ENCODE measurements at regions not wholly inside any gene's neighbourhood (a gene's known extent, or its start where the extent isn't known, plus 50 kb on each side); places are given as distances from the start of the nearest gene placed in this dataset.

DNA sequence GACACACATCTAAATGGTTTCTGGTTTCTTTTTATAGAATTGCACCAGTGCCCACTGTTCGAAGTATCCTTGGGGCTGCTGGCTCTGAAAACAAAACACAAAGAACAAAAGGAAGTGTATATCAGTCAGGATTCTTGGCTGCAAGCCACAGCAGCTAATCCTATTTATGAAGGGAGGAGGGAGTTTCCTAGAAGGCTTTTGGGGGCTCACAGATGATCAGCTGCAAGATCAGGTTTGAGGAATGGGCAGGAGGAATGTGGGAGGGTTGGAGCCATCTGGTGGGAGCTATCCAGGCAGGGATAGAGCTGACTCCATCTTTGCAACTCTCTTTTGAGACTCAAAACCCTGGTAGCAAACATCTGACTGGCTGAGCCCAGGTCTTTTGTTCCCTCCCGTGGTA lies 118.3 kb upstream of the EEF2KMT start:
- no peaks in the 10 kb centered on the region for H4K20me1 ChIP-seq (replicated peaks; ENCODE audit: control insufficient read depth, extremely low read depth, insufficient read depth, low read length)
- no peak overlapping the region for H3K4me3 ChIP-seq (replicated peaks in 1 of 3; ENCODE audit: insufficient read depth in 1 of 3, low read depth in 1 of 3, low read length in 3 of 3)
- no peak overlapping the region for H3K9ac ChIP-seq (replicated peaks; ENCODE audit: extremely low read depth, insufficient read depth, low read length)
- no peaks in the 10 kb centered on the region for H3K79me2 ChIP-seq (ENCODE audit: control insufficient read depth, insufficient read depth, low read length)
- no peaks in the 10 kb centered on the region for H3K4me1 ChIP-seq (ENCODE audit: control insufficient read depth, extremely low read depth, insufficient read depth, low read length)
- H3K27ac ChIP-seq (ENCODE audit: insufficient read depth, low read depth, low read length): no peak overlapping the region
- no peak overlapping the region for H3K4me2 ChIP-seq (ENCODE audit: insufficient read depth, low read length)
- no peaks in the 10 kb centered on the region for H3K36me3 ChIP-seq (ENCODE audit: control insufficient read depth in 2 of 2, extremely low read depth in 1 of 2, insufficient read depth in 2 of 2, low read length in 2 of 2)
- no peak for FAIRE-seq
- POLR2A ChIA-PET: no interaction called here
- H3K9me1 ChIP-seq (replicated peaks; ENCODE audit: control insufficient read depth, extremely low read depth, insufficient read depth, low read length): no peaks in the 10 kb centered on the region
- TF ChIP-seq, protein P1, sequence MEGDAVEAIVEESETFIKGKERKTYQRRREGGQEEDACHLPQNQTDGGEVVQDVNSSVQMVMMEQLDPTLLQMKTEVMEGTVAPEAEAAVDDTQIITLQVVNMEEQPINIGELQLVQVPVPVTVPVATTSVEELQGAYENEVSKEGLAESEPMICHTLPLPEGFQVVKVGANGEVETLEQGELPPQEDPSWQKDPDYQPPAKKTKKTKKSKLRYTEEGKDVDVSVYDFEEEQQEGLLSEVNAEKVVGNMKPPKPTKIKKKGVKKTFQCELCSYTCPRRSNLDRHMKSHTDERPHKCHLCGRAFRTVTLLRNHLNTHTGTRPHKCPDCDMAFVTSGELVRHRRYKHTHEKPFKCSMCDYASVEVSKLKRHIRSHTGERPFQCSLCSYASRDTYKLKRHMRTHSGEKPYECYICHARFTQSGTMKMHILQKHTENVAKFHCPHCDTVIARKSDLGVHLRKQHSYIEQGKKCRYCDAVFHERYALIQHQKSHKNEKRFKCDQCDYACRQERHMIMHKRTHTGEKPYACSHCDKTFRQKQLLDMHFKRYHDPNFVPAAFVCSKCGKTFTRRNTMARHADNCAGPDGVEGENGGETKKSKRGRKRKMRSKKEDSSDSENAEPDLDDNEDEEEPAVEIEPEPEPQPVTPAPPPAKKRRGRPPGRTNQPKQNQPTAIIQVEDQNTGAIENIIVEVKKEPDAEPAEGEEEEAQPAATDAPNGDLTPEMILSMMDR (IDR thresholded peaks at IDR 0.05; ENCODE audit: extremely low read depth in 1 of 2, insufficient read depth in 1 of 2, low read depth in 1 of 2, low read length in 2 of 2): no peak
- TF ChIP-seq FOS (IDR thresholded peaks at IDR 0.05; ENCODE audit: borderline replicate concordance, insufficient read depth, low read length) (no peak), EZH2 (IDR thresholded peaks at IDR 0.05; ENCODE audit: borderline replicate concordance, low read depth, low read length, severe bottlenecking) (no peak), MYC (IDR thresholded peaks at IDR 0.05; ENCODE audit: low read depth, low read length) (no peak), POLR2A (IDR thresholded peaks at IDR 0.05; ENCODE audit: low read depth, low read length) (no peak), GATA2 (IDR thresholded peaks at IDR 0.05; ENCODE audit: insufficient read depth, insufficient read length, low read depth, low read length) (no peak), JUN (IDR thresholded peaks at IDR 0.05; ENCODE audit: borderline replicate concordance, insufficient read depth, insufficient read length, low read depth) (no peak)
- TF ChIP-seq, protein P2, sequence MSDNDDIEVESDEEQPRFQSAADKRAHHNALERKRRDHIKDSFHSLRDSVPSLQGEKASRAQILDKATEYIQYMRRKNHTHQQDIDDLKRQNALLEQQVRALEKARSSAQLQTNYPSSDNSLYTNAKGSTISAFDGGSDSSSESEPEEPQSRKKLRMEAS (IDR thresholded peaks at IDR 0.05; ENCODE audit: insufficient read depth, insufficient read length): no peak
- intact Hi-C loops (cut with micrococcal nuclease) (no loop called here), dilution Hi-C loops (cut with MboI; ENCODE audit: extremely low pct_ligation_motif_present, low sequenced_read_pairs) (no loop called here)
- H2AFZ ChIP-seq (ENCODE audit: low read depth, low read length): no peak overlapping the region
- CTCF ChIA-PET: no interaction called here
- H3K27me3 ChIP-seq (ENCODE audit: control insufficient read depth in 2 of 2, insufficient read depth in 2 of 2, low read length in 2 of 2): no peaks in the 10 kb centered on the region
- H3K9me3 ChIP-seq (replicated peaks; ENCODE audit: control insufficient read depth, insufficient read depth, low read length): peaks cover 4% of the 10 kb centered on the region
- no TSS peak for BruUV-seq (replicated peaks)
- DNase-seq (ENCODE audit: low read depth, low spot score): no peak
